Caco-2 (cell line): ENCODE measurements at regions not wholly inside any gene's neighbourhood (a gene's known extent, or its start where the extent isn't known, plus 50 kb on each side); places are given as distances from the start of the nearest gene placed in this dataset.

Experiments
- BruUV-seq: library from RNA; stranded (reverse); fragments of 400-500 nt; replicated peaks from 2 replicates; lab custom pipeline; 2021; lab: Mats Ljungman, UMichigan
- CTCF ChIA-PET: fragments of 300-600 bp; sonication (Branson Sonifier 250); formaldehyde crosslinking; loops from one replicate; lab custom pipeline; 2022; ENCODE audit warnings: antibody characterized with exemption; lab: Charles Lee
- POLR2A ChIA-PET: fragments of 300-600 bp; sonication (Branson Sonifier 250); formaldehyde crosslinking; loops from one replicate; lab custom pipeline; 2022; ENCODE audit warnings: antibody characterized with exemption; lab: Charles Lee
- DNase-seq, 2 experiments: peaks; one replicate each; pipeline versions ENCODE4 v3.0.0 to v3.0.0-alpha.2; 2020 to 2022
- H3K27me3 ChIP-seq: replicated peaks from 2 replicates; pipeline ENCODE4 v1.6.0; 2011; ENCODE audit warnings: low read length; ENCODE audit not compliant: control insufficient read depth, insufficient read depth
- H3K36me3 ChIP-seq: 2 replicates; pipeline ENCODE4 v1.5.1; 2011; ENCODE audit warnings: low read length; ENCODE audit not compliant: control insufficient read depth, insufficient read depth
- H3K4me1 ChIP-seq: fragments of 250-450 bp; sonication (Bioruptor Pico); 2 replicates; pipeline ENCODE4 v1.5.1; 2020; ENCODE audit warnings: mild to moderate bottlenecking
- H3K4me3 ChIP-seq: 2 replicates; pipeline ENCODE4 v1.5.1; 2011; ENCODE audit warnings: low read depth, mild to moderate bottlenecking, control low read depth, low read length
- H3K9me3 ChIP-seq: fragments of 250-450 bp; sonication (Bioruptor Pico); 2 replicates; pipeline ENCODE4 v1.5.1; 2020; ENCODE audit warnings: mild to moderate bottlenecking, moderate library complexity
- H3K27ac Mint-ChIP-seq: one replicate; pipeline ENCODE4 v1.8.0; 2022; ENCODE audit warnings: mixed read lengths; ENCODE audit not compliant: unreplicated experiment
- H3K27me3 Mint-ChIP-seq: one replicate; pipeline ENCODE4 v1.8.0; 2022; ENCODE audit warnings: mixed read lengths; ENCODE audit not compliant: insufficient read depth, unreplicated experiment
- H3K36me3 Mint-ChIP-seq: one replicate; pipeline ENCODE4 v1.8.0; 2022; ENCODE audit warnings: mild to moderate bottlenecking, mixed read lengths; ENCODE audit not compliant: insufficient read depth, unreplicated experiment
- H3K4me1 Mint-ChIP-seq: one replicate; pipeline ENCODE4 v1.8.0; 2022; ENCODE audit warnings: low read depth, mixed read lengths; ENCODE audit not compliant: unreplicated experiment
- H3K4me3 Mint-ChIP-seq: one replicate; pipeline ENCODE4 v1.8.0; 2022; ENCODE audit warnings: mild to moderate bottlenecking, moderate library complexity, mixed read lengths; ENCODE audit not compliant: unreplicated experiment
- H3K9me3 Mint-ChIP-seq: one replicate; pipeline ENCODE4 v1.8.0; 2022; ENCODE audit warnings: mixed read lengths; ENCODE audit not compliant: unreplicated experiment
- CTCF ChIP-seq, 2 experiments: fragments of 200-600 bp in 1 of 2; IDR thresholded peaks; 1 replicate in 1 of 2; 2 replicates in 1 of 2; pipeline versions ENCODE4 v1.5.1 to v1.8.0; 2011 to 2022; ENCODE audit warnings: antibody characterized with exemption in 1 of 2, control low read depth in 1 of 2, inconsistent platforms in 1 of 2, low read depth in 1 of 2, low read length in 1 of 2, mild to moderate bottlenecking in 1 of 2, moderate library complexity in 1 of 2; ENCODE audit not compliant: insufficient read depth in 1 of 2, severe bottlenecking in 1 of 2, unreplicated experiment in 1 of 2
- intact Hi-C: fragments of 100-400 bp; cut with micrococcal nuclease; formaldehyde crosslinking; loops from one replicate; pipeline ENCODE4 v1.10.0; 2022; ENCODE audit not compliant: unreplicated experiment

- TF ChIP-seq CTCF (IDR thresholded peaks at IDR 0.05; ENCODE audit: insufficient read depth in 1 of 2, low read depth in 1 of 2, low read length in 1 of 2, severe bottlenecking in 1 of 2, unreplicated experiment in 1 of 2) = no peak
- intact Hi-C loops = loop anchor here (2.0 to 5.0 kb wide), 2 partner anchors 49 to 110 kb away; no protein-coding TSS in a partner anchor
- peak in 1 of 2 experiments; percentile 37 for DNase-seq
- peaks cover 84% of the 10 kb centered on the region for H3K4me1 ChIP-seq
- H3K27ac Mint-ChIP-seq = peak overlapping the region; percentile 84
- H3K9me3 Mint-ChIP-seq = peaks cover 12% of the 10 kb centered on the region
- peak overlapping the region; percentile 45 for H3K4me3 Mint-ChIP-seq
- peaks cover 67% of the 10 kb centered on the region for H3K4me1 Mint-ChIP-seq
- peaks cover 19% of the 10 kb centered on the region for H3K36me3 Mint-ChIP-seq
- POLR2A ChIA-PET = interaction anchor here (0.9 to 1.3 kb wide), 5 partner anchors 74 to 249 kb away, joined by 3 to 11 read pairs (median 4); partner anchors contain the start of gene ZFP36L2
- H3K36me3 ChIP-seq = no peaks in the 10 kb centered on the region
- no peaks in the 10 kb centered on the region for H3K27me3 ChIP-seq
- no peak overlapping the region for H3K4me3 ChIP-seq
- BruUV-seq = no TSS peak
- H3K9me3 ChIP-seq = peaks cover 7% of the 10 kb centered on the region
- CTCF ChIA-PET = interaction anchor here (0.8 to 1.7 kb wide), 12 partner anchors 20 to 249 kb away, joined by 3 to 8 read pairs (median 3); partner anchors contain the start of gene ZFP36L2
- no peaks in the 10 kb centered on the region for H3K27me3 Mint-ChIP-seq
These were observed 185.1 kb upstream of the HAAO start for GRCh38 chr2:42977270-42978174.

- H3K4me1 ChIP-seq = peaks cover 95% of the 10 kb centered on the region
- Mint-ChIP-seq H3K9me3 (peaks cover 12% of the 10 kb centered on the region), H3K36me3 (peaks cover 19% of the 10 kb centered on the region), H3K27ac (peak overlapping the region; percentile 84), H3K4me1 (peaks cover 74% of the 10 kb centered on the region), H3K27me3 (no peaks in the 10 kb centered on the region), H3K4me3 (no peak overlapping the region)
- H3K27me3 ChIP-seq = no peaks in the 10 kb centered on the region
- ChIA-PET POLR2A (interaction anchor here (1.8 kb wide), 1 partner anchor 185 kb away, joined by 4 read pairs; no protein-coding TSS in a partner anchor), CTCF (interaction anchor here (0.6 to 3.0 kb wide), 5 partner anchors 24 to 251 kb away, joined by 4 to 39 read pairs (median 7); partner anchors contain the start of gene ZFP36L2)
- BruUV-seq = no TSS peak
- DNase-seq = no peak
- intact Hi-C loops = loop anchor here (5.0 kb wide), 1 partner anchor 111 kb away; no protein-coding TSS in a partner anchor
- no peak overlapping the region for H3K4me3 ChIP-seq
- TF ChIP-seq CTCF (IDR thresholded peaks at IDR 0.05; ENCODE audit: insufficient read depth in 1 of 2, low read depth in 1 of 2, low read length in 1 of 2, severe bottlenecking in 1 of 2, unreplicated experiment in 1 of 2) = no peak
- no peaks in the 10 kb centered on the region for H3K9me3 ChIP-seq
- H3K36me3 ChIP-seq = no peaks in the 10 kb centered on the region; the same call in 1 of the 2 replicates
These were observed 184.0 kb upstream of the HAAO start for GRCh38 chr2:42976351-42976750.
